HUDEP-2 (cell line): ENCODE measurements at regions not wholly inside any gene's neighbourhood (a gene's known extent, or its start where the extent isn't known, plus 50 kb on each side); places are given as distances from the start of the nearest gene placed in this dataset.

ENCODE experiments used
- DNase-seq, 76 experiments: peaks; one replicate each; lab custom pipeline; 2025; ENCODE audit not compliant: unreplicated experiment in 76 of 76; lab: John Stamatoyannopoulos, UW

- DNase-seq, result no peak
Observed at GRCh38 chr2:136407952-136408318, 290.0 kb upstream of the CXCR4 start.

- DNase-seq, result no peak
Observed at GRCh38 chr2:136407117-136407951, 289.4 kb upstream of the CXCR4 start.

- no peak for DNase-seq
Observed at GRCh38 chr2:136404925-136405324, 287.0 kb upstream of the CXCR4 start.

GRCh38 chr2:136404176-136404575 lies 286.2 kb upstream of the CXCR4 start:
- DNase-seq, result no peak

GRCh38 chr2:136402281-136402680 lies 284.3 kb upstream of the CXCR4 start:
- no peak for DNase-seq

GRCh38 chr2:136399667-136400289 lies 281.8 kb upstream of the CXCR4 start:
- DNase-seq, result no peak

GRCh38 chr2:136395582-136395981 lies 277.6 kb upstream of the CXCR4 start:
- no peak for DNase-seq

- no peak for DNase-seq
Observed at GRCh38 chr2:136394136-136395060, 276.4 kb upstream of the CXCR4 start.

- DNase-seq, result no peak
Observed at GRCh38 chr2:136393514-136393913, 275.6 kb upstream of the CXCR4 start.

GRCh38 chr2:136392897-136393505 lies 275.1 kb upstream of the CXCR4 start:
- no peak for DNase-seq

GRCh38 chr2:136389809-136390208 lies 271.9 kb upstream of the CXCR4 start:
- no peak for DNase-seq

GRCh38 chr2:136386046-136386445 lies 268.1 kb upstream of the CXCR4 start:
- no peak for DNase-seq

GRCh38 chr2:136384531-136385303 lies 266.8 kb upstream of the CXCR4 start:
- peak in 20 of 76 experiments; percentile 1 to 41 (median 10) for DNase-seq

- DNase-seq, result no peak
Observed at GRCh38 chr2:136383167-136383566, 265.2 kb upstream of the CXCR4 start.

- no peak for DNase-seq
Observed at GRCh38 chr2:136381722-136382633, 264.0 kb upstream of the CXCR4 start.

- no peak for DNase-seq
Observed at GRCh38 chr2:136381245-136381644, 263.3 kb upstream of the CXCR4 start.

- DNase-seq, result peak in 28 of 76 experiments; percentile 1 to 45 (median 14)
Observed at GRCh38 chr2:136378712-136379595, 261.0 kb upstream of the CXCR4 start.
